Endothelial cell of umbilical vein (primary cell): ENCODE measurements at regions not wholly inside any gene's neighbourhood (a gene's known extent, or its start where the extent isn't known, plus 50 kb on each side); places are given as distances from the start of the nearest gene placed in this dataset.

Experiments used
- BruUV-seq: library from RNA; stranded (reverse); fragments of 400-500 nt; replicated peaks from 2 replicates; lab custom pipeline; 2021; lab: Mats Ljungman, UMichigan
- CTCF ChIA-PET: fragments of 300-600, 350-600 bp; sonication (Branson Sonifier 250); formaldehyde crosslinking; loops from one replicate; lab custom pipeline; 2021; ENCODE audit warnings: antibody characterized with exemption, inconsistent platforms; lab: Charles Lee
- POLR2A ChIA-PET: fragments of 300-600, 350-600 bp; sonication (Branson Sonifier 250); formaldehyde crosslinking; loops from one replicate; lab custom pipeline; 2021; ENCODE audit warnings: antibody characterized with exemption, inconsistent platforms; lab: Charles Lee
- DNase-seq: peaks from one replicate; pipeline ENCODE4 v3.0.0-alpha.2; 2011; ENCODE audit warnings: low read depth, low spot score
- FAIRE-seq: peaks from 2 replicates; lab custom pipeline; 2011; peaks lifted over from hg19 to GRCh38; lab: Jason Lieb, UNC
- H2AFZ ChIP-seq: 2 replicates; pipeline ENCODE4 v1.6.0; 2012; ENCODE audit warnings: low read depth, low read length, control low read depth, inconsistent platforms
- H3K27ac ChIP-seq: 2 replicates; pipeline ENCODE4 v1.5.1; 2011; ENCODE audit warnings: low read depth, mild to moderate bottlenecking, control low read depth, low read length, moderate library complexity; ENCODE audit not compliant: insufficient read depth
- H3K27me3 ChIP-seq, 2 experiments: 2 replicates each; pipeline versions ENCODE4 v1.6.0 to v1.6.1; 2011; ENCODE audit warnings: low read length in 2 of 2, mixed read lengths in 1 of 2; ENCODE audit not compliant: control insufficient read depth in 2 of 2, insufficient read depth in 2 of 2
- H3K36me3 ChIP-seq, 2 experiments: 2 replicates in 1 of 2; 3 replicates in 1 of 2; pipeline ENCODE4 v1.5.1; 2011; ENCODE audit warnings: low read length in 2 of 2, mild to moderate bottlenecking in 1 of 2, moderate library complexity in 1 of 2; ENCODE audit not compliant: control insufficient read depth in 2 of 2, insufficient read depth in 2 of 2; ENCODE audit errors: extremely low read depth in 1 of 2
- H3K4me1 ChIP-seq: 3 replicates; pipeline ENCODE4 v1.5.1; 2011; ENCODE audit warnings: mild to moderate bottlenecking, low read length; ENCODE audit not compliant: control insufficient read depth, insufficient read depth; ENCODE audit errors: extremely low read depth
- H3K4me2 ChIP-seq: 2 replicates; pipeline ENCODE4 v1.6.1; 2011; ENCODE audit warnings: low read length, control low read depth, mixed read lengths; ENCODE audit not compliant: insufficient read depth
- H3K4me3 ChIP-seq, 3 experiments: fragments of 200-600 bp in 1 of 3; sonication (generic), shearing (Covaris generic) in 1 of 3; replicated peaks in 1 of 3; 2 replicates each; pipeline ENCODE4 v1.5.1; 2011 to 2016; ENCODE audit warnings: control low read depth in 3 of 3, low read length in 3 of 3, mild to moderate bottlenecking in 2 of 3, inconsistent platforms in 1 of 3, low read depth in 1 of 3, moderate library complexity in 1 of 3; ENCODE audit not compliant: insufficient read depth in 1 of 3
- H3K79me2 ChIP-seq: 2 replicates; pipeline ENCODE4 v1.6.0; 2012; ENCODE audit warnings: low read length, inconsistent platforms; ENCODE audit not compliant: control insufficient read depth, insufficient read depth
- H3K9ac ChIP-seq: replicated peaks from 2 replicates; pipeline ENCODE3; 2011; ENCODE audit warnings: low read length, control low read depth; ENCODE audit not compliant: insufficient read depth; ENCODE audit errors: extremely low read depth
- H3K9me1 ChIP-seq: replicated peaks from 3 replicates; pipeline ENCODE4 v1.6.0; 2011; ENCODE audit warnings: mild to moderate bottlenecking, low read length; ENCODE audit not compliant: control insufficient read depth, insufficient read depth; ENCODE audit errors: extremely low read depth
- H3K9me3 ChIP-seq: replicated peaks from 2 replicates; pipeline ENCODE4 v1.5.1; 2012; ENCODE audit warnings: low read length, inconsistent platforms; ENCODE audit not compliant: control insufficient read depth, insufficient read depth
- H4K20me1 ChIP-seq: replicated peaks from 2 replicates; pipeline ENCODE3; 2011; ENCODE audit warnings: mild to moderate bottlenecking, low read length; ENCODE audit not compliant: control insufficient read depth, insufficient read depth; ENCODE audit errors: extremely low read depth
- EZH2 ChIP-seq: IDR thresholded peaks from 2 replicates; pipeline ENCODE4 v1.6.1; 2012; ENCODE audit warnings: borderline replicate concordance, low read depth, mild to moderate bottlenecking, moderate library complexity, low read length, inconsistent platforms; ENCODE audit not compliant: severe bottlenecking
- FOS ChIP-seq: IDR thresholded peaks from 2 replicates; pipeline ENCODE4 v1.6.1; 2011; ENCODE audit warnings: mild to moderate bottlenecking, low read length, moderate library complexity, borderline replicate concordance; ENCODE audit not compliant: insufficient read depth
- GATA2 ChIP-seq: IDR thresholded peaks from 2 replicates; pipeline ENCODE4 v1.7.0; 2011; ENCODE audit warnings: low read depth, mild to moderate bottlenecking, moderate library complexity, mixed read lengths, low read length; ENCODE audit not compliant: insufficient read length, insufficient read depth
- JUN ChIP-seq: IDR thresholded peaks from 2 replicates; pipeline ENCODE4 v1.6.1; 2011; ENCODE audit warnings: borderline replicate concordance, low read depth; ENCODE audit not compliant: insufficient read length, insufficient read depth
- MYC ChIP-seq: IDR thresholded peaks from one replicate; pipeline ENCODE4 v1.6.1; 2011; ENCODE audit warnings: mild to moderate bottlenecking, low read depth, low read length
- POLR2A ChIP-seq: IDR thresholded peaks from 2 replicates; pipeline ENCODE4 v1.6.1; 2012; ENCODE audit warnings: low read depth, mild to moderate bottlenecking, control low read depth, low read length
- POLR2AphosphoS5 ChIP-seq: IDR thresholded peaks from 2 replicates; pipeline ENCODE4 v1.6.1; 2012; ENCODE audit warnings: low read depth, mild to moderate bottlenecking, control low read depth, low read length, moderate library complexity; ENCODE audit not compliant: insufficient read depth
- dilution Hi-C: fragments of 300-500 bp; cut with MboI; formaldehyde crosslinking; loops from one replicate; pipeline ENCODE4 v1.15.0; 2019; ENCODE audit warnings: low sequenced_read_pairs; ENCODE audit not compliant: extremely low pct_ligation_motif_present
- intact Hi-C: fragments of 100-400 bp; cut with micrococcal nuclease; formaldehyde crosslinking; loops from one replicate; pipeline ENCODE4 v1.10.0; 2022
- TF ChIP-seq, protein P1 (sequence below): IDR thresholded peaks from 2 replicates; pipeline ENCODE4 v1.6.1; 2011; ENCODE audit not compliant: insufficient read depth, insufficient read length
- TF ChIP-seq, protein P2 (sequence below), 2 donors: IDR thresholded peaks; 1 replicate in 1 of 2; 2 replicates in 1 of 2; pipeline ENCODE4 v1.5.1; 2011; ENCODE audit warnings: low read length in 2 of 2, mild to moderate bottlenecking in 2 of 2, moderate library complexity in 2 of 2, control low read depth in 1 of 2, inconsistent platforms in 1 of 2, low read depth in 1 of 2; ENCODE audit not compliant: insufficient read depth in 1 of 2; ENCODE audit errors: extremely low read depth in 1 of 2

DNA sequence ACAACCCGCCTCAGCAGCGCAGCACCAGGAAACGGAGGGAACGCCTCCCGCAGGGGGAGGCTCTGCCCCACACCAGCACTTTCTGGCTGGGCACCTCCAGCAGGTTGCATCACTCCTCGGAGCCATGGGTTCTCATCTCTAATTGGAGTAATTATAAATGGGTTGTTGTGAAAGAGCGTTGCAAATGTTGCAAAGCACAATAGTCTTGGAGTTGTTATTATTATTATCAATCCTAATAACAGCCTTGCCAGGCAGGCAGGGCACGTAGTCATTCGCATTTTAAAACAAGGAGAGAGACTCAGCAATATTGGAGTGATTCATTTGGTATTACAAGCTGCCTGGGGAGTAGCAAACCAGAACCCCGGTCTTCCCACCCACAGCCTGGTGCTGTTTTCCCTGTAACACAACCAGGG, 108.6 kb upstream of the GJB6 start:
- BruUV-seq: no TSS peak
- ChIA-PET CTCF (no interaction called here), POLR2A (interaction anchor here (0.7 kb wide), 1 partner anchor 45 kb away, joined by 5 read pairs; no protein-coding TSS in a partner anchor)
- intact Hi-C loops: no loop called here
- FAIRE-seq (no peak), DNase-seq (no peak)
- dilution Hi-C loops: no loop called here
- Histone ChIP-seq H3K27ac (no peak overlapping the region), H3K4me1 (no peaks in the 10 kb centered on the region), H3K9me3 (no peaks in the 10 kb centered on the region), H3K9me1 (no peaks in the 10 kb centered on the region), H3K79me2 (no peaks in the 10 kb centered on the region), H3K36me3 (no peaks in the 10 kb centered on the region), H3K4me2 (no peak overlapping the region), H3K4me3 (no peak overlapping the region), H2AFZ (no peak overlapping the region), H4K20me1 (no peaks in the 10 kb centered on the region), H3K9ac (no peak overlapping the region), H3K27me3 (no peaks in the 10 kb centered on the region)
- TF ChIP-seq MYC: no peak
- no peak for TF ChIP-seq FOS
- TF ChIP-seq JUN: no peak
- TF ChIP-seq POLR2A: no peak
- TF ChIP-seq, protein P1, sequence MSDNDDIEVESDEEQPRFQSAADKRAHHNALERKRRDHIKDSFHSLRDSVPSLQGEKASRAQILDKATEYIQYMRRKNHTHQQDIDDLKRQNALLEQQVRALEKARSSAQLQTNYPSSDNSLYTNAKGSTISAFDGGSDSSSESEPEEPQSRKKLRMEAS: no peak
- TF ChIP-seq POLR2AphosphoS5: no peak
- TF ChIP-seq GATA2: no peak
- no peak for TF ChIP-seq EZH2
- TF ChIP-seq, protein P2, sequence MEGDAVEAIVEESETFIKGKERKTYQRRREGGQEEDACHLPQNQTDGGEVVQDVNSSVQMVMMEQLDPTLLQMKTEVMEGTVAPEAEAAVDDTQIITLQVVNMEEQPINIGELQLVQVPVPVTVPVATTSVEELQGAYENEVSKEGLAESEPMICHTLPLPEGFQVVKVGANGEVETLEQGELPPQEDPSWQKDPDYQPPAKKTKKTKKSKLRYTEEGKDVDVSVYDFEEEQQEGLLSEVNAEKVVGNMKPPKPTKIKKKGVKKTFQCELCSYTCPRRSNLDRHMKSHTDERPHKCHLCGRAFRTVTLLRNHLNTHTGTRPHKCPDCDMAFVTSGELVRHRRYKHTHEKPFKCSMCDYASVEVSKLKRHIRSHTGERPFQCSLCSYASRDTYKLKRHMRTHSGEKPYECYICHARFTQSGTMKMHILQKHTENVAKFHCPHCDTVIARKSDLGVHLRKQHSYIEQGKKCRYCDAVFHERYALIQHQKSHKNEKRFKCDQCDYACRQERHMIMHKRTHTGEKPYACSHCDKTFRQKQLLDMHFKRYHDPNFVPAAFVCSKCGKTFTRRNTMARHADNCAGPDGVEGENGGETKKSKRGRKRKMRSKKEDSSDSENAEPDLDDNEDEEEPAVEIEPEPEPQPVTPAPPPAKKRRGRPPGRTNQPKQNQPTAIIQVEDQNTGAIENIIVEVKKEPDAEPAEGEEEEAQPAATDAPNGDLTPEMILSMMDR (IDR thresholded peaks at IDR 0.05; ENCODE audit: extremely low read depth in 1 of 2, insufficient read depth in 1 of 2, low read depth in 1 of 2, low read length in 2 of 2): no peak
